ENCODE measurements at regions not wholly inside any gene's neighbourhood (a gene's known extent, or its start where the extent isn't known, plus 50 kb on each side); places are given as distances from the start of the nearest gene placed in this dataset.

GRCh38 chr6:125365230-125365629 is 63.5 kb upstream of the HDDC2 start:
- H3K9ac ChIP-seq = no peak overlapping the region
- H4K20me1 ChIP-seq (ENCODE audit: insufficient read depth) = no peaks in the 10 kb centered on the region
- no peaks in the 10 kb centered on the region for H3K9me2 ChIP-seq
- no peaks in the 10 kb centered on the region for H3K9me3 ChIP-seq
- H3K27ac ChIP-seq (ENCODE audit: low read depth in 2 of 2, low read length in 1 of 2) = no peak overlapping the region
- H3K4me1 ChIP-seq (ENCODE audit: control insufficient read depth in 1 of 2, insufficient read depth in 2 of 2, low read depth in 1 of 2, low read length in 1 of 2) = peaks cover 0 to 6% of the 10 kb centered on the region in 2 experiments; a peak in 2 of 4 replicates
- TF ChIP-seq NFIC (IDR thresholded peaks at IDR 0.05; ENCODE audit: borderline replicate concordance) (no peak), RCOR1 (IDR thresholded peaks at IDR 0.05; ENCODE audit: low read length) (no peak), RAD21 (IDR thresholded peaks at IDR 0.05; ENCODE audit: low read length) (no peak), EZH2phosphoT487 (IDR thresholded peaks at IDR 0.05; ENCODE audit: borderline replicate concordance, low read depth) (no peak), TCF12 (IDR thresholded peaks at IDR 0.05) (no peak), IRF3 (IDR thresholded peaks at IDR 0.05; ENCODE audit: low read depth, low read length) (no peak), POLR2AphosphoS5 (IDR thresholded peaks at IDR 0.05; ENCODE audit: low read depth, low read length) (no peak), MXI1 (IDR thresholded peaks at IDR 0.05; ENCODE audit: low read depth, low read length) (no peak), GATA2 (CRISPR knock-in tag; IDR thresholded peaks at IDR 0.05) (no peak), SIN3A (IDR thresholded peaks at IDR 0.05; ENCODE audit: borderline replicate concordance, low read depth, low read length) (no peak), MEF2A (IDR thresholded peaks at IDR 0.05; ENCODE audit: borderline replicate concordance, low read depth) (no peak), SMC3 (IDR thresholded peaks at IDR 0.05; ENCODE audit: low read depth, low read length) (no peak), USF2 (IDR thresholded peaks at IDR 0.05; ENCODE audit: borderline replicate concordance, low read depth, low read length) (no peak), REST (IDR thresholded peaks at IDR 0.05; ENCODE audit: low read depth, low read length) (no peak), TEAD4 (IDR thresholded peaks at IDR 0.05; ENCODE audit: borderline replicate concordance, insufficient read depth) (no peak), YY1 (IDR thresholded peaks at IDR 0.05; ENCODE audit: low read depth) (no peak), NRF1 (IDR thresholded peaks at IDR 0.05; ENCODE audit: low read depth, low read length) (no peak)
- TF ChIP-seq, protein P1, sequence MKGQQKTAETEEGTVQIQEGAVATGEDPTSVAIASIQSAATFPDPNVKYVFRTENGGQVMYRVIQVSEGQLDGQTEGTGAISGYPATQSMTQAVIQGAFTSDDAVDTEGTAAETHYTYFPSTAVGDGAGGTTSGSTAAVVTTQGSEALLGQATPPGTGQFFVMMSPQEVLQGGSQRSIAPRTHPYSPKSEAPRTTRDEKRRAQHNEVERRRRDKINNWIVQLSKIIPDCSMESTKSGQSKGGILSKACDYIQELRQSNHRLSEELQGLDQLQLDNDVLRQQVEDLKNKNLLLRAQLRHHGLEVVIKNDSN (IDR thresholded peaks at IDR 0.05; ENCODE audit: borderline replicate concordance, low read depth) = no peak
- TF ChIP-seq, protein P2, sequence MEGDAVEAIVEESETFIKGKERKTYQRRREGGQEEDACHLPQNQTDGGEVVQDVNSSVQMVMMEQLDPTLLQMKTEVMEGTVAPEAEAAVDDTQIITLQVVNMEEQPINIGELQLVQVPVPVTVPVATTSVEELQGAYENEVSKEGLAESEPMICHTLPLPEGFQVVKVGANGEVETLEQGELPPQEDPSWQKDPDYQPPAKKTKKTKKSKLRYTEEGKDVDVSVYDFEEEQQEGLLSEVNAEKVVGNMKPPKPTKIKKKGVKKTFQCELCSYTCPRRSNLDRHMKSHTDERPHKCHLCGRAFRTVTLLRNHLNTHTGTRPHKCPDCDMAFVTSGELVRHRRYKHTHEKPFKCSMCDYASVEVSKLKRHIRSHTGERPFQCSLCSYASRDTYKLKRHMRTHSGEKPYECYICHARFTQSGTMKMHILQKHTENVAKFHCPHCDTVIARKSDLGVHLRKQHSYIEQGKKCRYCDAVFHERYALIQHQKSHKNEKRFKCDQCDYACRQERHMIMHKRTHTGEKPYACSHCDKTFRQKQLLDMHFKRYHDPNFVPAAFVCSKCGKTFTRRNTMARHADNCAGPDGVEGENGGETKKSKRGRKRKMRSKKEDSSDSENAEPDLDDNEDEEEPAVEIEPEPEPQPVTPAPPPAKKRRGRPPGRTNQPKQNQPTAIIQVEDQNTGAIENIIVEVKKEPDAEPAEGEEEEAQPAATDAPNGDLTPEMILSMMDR (IDR thresholded peaks at IDR 0.05) = no peak
- H2AFZ ChIP-seq (ENCODE audit: low read depth) = no peak overlapping the region
- 3% methylated on average over 5 of the region's 5 CpGs for WGBS (ENCODE audit: low lambda C conversion rate)
- ChIA-PET CTCF (interaction anchor here (1.7 kb wide), 1 partner anchor 8 kb away, joined by 4 read pairs; no protein-coding TSS in a partner anchor), POLR2A (no interaction called here)
- H3K79me2 ChIP-seq (ENCODE audit: insufficient read depth) = no peaks in the 10 kb centered on the region
- H3K4me2 ChIP-seq = no peak overlapping the region
- H3K27me3 ChIP-seq (ENCODE audit: insufficient read depth) = peaks cover 35% of the 10 kb centered on the region
- DNase-seq = no peak
- H3K4me3 ChIP-seq (ENCODE audit: low read depth in 2 of 2, low read length in 1 of 2) = no peak overlapping the region
- no peaks in the 10 kb centered on the region for H3K36me3 ChIP-seq (replicated peaks in 1 of 2; ENCODE audit: control insufficient read depth in 1 of 2, insufficient read depth in 2 of 2, low read length in 1 of 2)
- H3F3A ChIP-seq (replicated peaks; ENCODE audit: insufficient read depth) = no peaks in the 10 kb centered on the region
